Ovary (tissue), 3 donors: ENCODE measurements at regions not wholly inside any gene's neighbourhood (a gene's known extent, or its start where the extent isn't known, plus 50 kb on each side); places are given as distances from the start of the nearest gene placed in this dataset.
"Not testable (repeated sequence)": the region's sequence is repeated elsewhere in the genome, so short reads cannot be mapped to it uniquely, and the experiment has no call there.

Source experiments
- CTCF ChIP-seq, 3 donors: fragments of 450-650 bp in 2 of 3; fragments of 200-600 bp in 1 of 3; IDR thresholded peaks; one replicate each; pipeline versions ENCODE4 v1.5.1 to v1.8.0; 2016 to 2022; ENCODE audit warnings: antibody characterized with exemption in 3 of 3, mild to moderate bottlenecking in 1 of 3
- EP300 ChIP-seq: sonication (generic); formaldehyde crosslinking; IDR thresholded peaks from one replicate; pipeline ENCODE4 v1.6.1; 2017; ENCODE audit warnings: antibody characterized with exemption
- POLR2A ChIP-seq: fragments of 450-650 bp; IDR thresholded peaks from one replicate; pipeline ENCODE4 v1.6.1; 2017; ENCODE audit warnings: antibody characterized with exemption, mild to moderate bottlenecking, moderate library complexity
- donor health status: DM: no; HTN: no; CAD: no.

GRCh38 chr9:64017666-64018065 is 1267.3 kb downstream of the FOXD4L5 start:
- not testable (repeated sequence) for TF ChIP-seq CTCF (IDR thresholded peaks at IDR 0.05); POLR2A; EP300
